ENCODE measurements at regions not wholly inside any gene's neighbourhood (a gene's known extent, or its start where the extent isn't known, plus 50 kb on each side); places are given as distances from the start of the nearest gene placed in this dataset.
"Not testable (repeated sequence)": the region's sequence is repeated elsewhere in the genome, so short reads cannot be mapped to it uniquely, and the experiment has no call there.

DNA sequence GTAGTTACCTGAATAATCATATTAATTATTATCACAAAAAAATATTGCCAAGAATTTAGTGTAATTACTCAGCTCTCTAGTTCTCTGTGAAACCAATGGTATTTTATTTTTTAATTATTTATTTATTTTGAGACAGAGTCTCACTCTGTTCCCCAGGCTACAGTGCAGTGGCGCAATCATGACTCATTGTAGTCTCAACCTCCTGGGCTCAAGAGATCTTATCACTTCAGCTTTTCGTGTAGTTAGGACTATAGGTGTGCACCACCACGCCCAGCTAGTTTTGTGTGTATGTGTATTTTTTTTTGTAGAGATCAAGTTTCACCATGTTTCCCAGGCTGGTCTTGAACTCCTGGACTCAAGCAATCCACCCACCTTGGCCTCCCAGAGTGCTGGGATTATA lies 440.4 kb upstream of the CDH20 start:
- no peak for DNase-seq (ENCODE audit: low spot score)

DNA sequence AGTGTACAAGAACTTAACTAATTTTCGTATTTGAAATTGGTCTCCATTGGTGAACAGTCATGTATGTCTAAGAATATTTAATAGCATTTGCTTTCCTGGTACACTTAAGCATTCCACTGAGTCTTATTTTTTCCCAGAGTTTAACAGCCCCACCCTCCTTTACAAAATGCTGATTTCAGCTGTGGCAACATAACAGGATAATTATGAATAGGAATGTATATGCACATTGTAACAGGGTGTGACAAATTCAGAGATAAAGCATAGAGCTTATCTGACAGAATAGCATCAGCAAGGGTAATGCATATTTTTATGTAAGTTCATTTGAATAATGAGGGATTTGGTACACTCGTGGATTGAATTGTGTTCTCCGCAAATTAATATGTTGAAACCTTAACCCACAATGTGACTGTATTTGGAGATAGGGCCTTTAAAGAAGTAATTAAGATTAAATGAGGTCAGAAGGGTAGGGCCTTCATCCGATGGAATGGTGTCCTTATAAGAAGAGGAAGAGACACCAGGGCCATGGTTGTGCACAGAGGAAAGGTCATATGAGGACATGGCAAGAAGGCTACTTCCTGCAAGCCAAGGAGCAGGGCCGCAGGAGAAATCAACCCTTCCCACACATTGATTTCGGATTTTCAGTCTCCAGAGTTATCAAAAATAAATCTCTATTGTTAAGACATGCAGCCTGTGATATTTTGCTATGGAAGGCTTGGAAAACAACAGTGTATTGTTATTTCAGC lies 439.7 kb upstream of the CDH20 start:
- no peak for DNase-seq (ENCODE audit: low spot score)

DNA sequence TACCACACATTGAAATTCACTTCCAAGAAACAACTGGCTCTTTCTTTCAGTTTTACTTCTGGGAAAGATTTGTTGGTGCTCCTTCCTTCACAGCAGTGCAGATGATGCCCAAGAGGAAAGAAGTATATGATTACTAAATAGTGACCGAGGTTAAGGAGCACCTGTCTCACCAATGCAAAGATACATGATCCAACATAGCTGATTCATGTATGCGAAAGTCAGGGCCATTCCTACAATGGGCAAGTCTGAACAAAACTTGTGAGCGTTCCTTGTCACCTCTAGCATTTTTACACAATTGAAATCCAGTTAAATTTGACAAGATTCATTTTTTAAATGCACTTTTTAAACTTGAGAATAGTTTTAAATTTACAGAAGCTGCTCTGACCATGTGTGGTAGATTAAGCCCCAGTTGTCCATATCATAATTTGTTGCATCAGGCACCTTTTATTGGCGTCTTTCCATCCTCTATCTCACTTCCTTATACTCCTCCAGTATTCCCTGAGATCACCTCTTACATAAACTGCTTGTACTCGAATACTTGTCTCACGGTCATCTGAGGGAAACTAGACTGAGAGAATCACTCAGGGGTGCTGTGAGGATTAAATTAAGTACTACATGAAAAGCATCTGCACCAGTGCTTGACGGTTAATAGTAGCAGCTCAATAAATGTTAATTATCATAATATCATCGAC lies 438.8 kb upstream of the CDH20 start:
- no peak for DNase-seq (ENCODE audit: low spot score)

DNA sequence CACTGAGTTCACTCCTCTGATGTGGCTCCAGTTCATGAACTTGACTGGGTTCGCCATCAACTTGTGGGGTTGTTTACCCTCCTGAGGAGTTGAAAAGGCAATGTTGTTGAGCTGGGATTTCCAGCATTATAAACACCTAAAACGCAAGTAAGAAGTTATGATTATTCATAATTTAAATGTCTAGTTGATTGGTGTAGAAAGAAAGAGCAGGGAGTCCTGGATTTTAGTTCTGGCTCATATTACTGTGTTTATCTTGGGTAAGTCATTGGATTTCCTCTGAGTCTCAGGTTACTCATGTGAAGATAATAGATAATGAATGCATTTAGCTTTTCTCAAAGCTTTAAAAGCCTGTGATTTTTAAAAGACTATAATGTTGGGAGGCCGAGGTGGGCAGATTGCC lies 438.0 kb upstream of the CDH20 start:
- no peak for DNase-seq (ENCODE audit: low spot score)

DNA sequence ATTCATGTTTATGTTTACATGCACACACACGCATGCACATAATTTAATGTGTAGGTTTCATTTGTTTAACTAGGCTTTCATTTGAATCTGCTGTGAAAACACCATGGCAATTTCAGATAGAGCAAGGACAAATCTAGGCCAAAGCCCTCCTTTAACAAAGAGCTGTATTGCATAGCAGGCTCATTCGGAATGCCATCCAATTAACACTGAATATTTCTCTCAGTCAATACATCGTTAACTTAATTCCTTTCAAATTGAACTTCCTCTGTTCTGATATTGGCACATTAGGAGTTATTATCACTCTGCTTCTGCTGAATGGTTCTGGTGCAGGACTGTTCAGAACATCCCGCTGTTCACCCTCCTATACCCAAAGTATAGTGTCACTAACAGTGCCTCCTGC lies 435.1 kb upstream of the CDH20 start:
- no peak for DNase-seq (ENCODE audit: low spot score)

DNA sequence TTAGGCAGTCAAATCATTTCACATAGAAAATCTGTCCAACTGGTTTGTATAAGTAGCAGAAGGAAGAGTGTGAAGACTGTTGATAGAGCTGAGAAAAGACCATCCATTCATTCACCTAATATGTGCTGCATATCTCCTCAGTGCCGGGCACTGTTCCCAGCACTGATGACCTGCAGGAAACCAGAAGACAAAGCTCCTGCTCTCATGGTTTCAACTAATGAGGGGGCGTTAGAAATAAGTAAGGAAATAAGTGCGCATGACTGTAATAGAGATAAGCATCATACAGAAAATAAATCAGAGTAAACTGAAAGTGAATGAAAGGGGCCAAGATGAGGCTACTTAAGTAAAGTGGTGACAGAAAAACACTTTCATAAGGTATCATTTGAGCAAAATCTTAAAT lies 427.5 kb upstream of the CDH20 start:
- DNase-seq (ENCODE audit: low spot score), result no peak

- DNase-seq (ENCODE audit: low spot score), result no peak
Measured at GRCh38 chr18:60910534-60910933, 422.7 kb upstream of the CDH20 start.

DNA sequence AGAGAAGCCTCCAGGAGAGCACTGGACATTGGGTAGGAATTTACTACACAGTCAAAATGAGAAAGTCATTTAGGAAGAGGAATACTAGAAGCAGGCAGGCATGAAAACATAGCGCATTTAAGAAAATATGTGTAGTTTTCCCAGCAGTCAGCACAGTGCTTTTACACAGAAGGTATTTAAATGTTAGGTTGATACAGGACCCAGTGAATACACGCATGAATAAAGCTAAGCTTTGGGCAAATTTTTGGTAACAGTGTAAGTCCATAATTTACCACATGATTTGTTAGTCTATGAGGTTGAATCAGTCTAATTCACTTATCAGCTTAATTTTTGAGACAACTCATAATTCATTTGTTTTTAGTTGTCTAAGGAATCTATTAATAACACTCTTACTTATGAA lies 421.7 kb upstream of the CDH20 start:
- no peak for DNase-seq (ENCODE audit: low spot score)

DNA sequence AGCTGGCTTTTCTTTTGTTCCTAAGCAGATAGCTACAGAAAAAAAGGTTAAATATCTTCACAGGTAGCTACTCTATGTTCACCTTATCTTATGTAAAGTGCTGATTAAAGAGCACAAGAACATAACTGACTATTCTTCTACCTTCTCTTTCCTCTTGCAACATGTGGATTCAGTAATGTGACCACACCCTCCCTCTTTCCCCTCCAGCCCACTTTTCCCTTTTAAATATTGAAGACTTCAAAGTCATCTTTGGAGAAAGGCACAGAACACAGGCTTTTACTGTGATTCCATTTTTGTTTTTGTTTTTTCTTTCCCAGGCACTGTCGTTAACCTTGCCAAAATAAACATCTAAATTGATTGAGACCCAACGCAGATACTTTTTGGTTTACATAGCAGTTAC lies 418.1 kb upstream of the CDH20 start:
- DNase-seq (ENCODE audit: low spot score), result no peak

DNA sequence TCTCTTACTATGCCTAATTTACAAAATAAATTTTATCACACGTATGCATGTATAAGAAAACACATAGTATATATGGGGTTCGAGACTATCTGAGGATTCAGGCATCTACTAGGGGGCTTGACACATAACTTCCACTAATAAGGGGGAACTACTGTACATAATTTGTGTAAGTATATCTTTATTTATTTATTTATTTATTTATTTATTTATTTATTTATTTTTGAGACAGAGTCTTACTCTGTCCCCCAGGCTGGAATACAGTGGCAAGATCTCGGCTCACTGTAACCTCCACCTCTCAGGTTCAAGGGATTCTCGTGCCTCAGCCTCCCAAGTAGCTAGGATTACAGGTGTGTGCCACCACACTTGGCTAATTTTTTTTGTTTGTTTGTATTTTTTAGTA lies 414.4 kb upstream of the CDH20 start:
- DNase-seq (ENCODE audit: low spot score), result not testable (repeated sequence)

DNA sequence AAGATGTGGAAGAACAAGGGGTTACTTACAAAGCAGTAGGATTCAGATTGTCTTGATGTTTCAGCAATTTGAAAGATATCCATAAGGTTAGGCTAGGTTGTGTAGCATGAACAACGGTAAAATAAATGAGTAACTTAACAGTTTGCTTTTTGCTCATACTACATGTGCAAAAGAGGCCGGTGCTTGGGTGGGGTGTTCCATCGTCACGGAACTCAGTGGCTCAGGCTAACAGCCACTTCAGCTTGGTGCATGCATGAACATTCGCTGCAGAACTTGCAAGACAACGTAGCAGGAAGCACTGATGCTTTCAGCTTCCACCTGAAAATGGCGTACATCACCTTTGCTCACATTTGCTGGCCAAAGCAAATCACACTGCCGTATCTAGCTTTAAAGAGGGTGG lies 407.3 kb upstream of the CDH20 start:
- no peak for DNase-seq (ENCODE audit: low spot score)

DNA sequence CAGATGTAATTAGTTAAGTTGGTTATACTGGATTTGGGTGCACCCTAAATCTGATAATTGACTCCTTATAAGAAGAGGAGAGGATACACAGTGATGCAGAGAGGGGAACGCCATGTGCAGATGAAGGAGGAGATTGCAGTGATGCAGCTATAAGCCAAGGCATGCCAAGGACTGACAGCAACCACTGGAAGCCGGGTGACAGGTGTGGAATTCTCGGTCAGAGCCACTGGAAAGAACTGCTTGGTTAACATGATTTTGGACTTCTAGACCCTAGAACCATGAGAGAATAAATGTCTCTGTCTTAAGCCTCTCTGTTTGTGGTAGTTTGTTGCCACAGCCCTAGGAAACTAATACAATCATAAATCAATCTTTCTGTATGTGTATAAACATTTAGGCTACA lies 403.3 kb upstream of the CDH20 start:
- no peak for DNase-seq (ENCODE audit: low spot score)

DNA sequence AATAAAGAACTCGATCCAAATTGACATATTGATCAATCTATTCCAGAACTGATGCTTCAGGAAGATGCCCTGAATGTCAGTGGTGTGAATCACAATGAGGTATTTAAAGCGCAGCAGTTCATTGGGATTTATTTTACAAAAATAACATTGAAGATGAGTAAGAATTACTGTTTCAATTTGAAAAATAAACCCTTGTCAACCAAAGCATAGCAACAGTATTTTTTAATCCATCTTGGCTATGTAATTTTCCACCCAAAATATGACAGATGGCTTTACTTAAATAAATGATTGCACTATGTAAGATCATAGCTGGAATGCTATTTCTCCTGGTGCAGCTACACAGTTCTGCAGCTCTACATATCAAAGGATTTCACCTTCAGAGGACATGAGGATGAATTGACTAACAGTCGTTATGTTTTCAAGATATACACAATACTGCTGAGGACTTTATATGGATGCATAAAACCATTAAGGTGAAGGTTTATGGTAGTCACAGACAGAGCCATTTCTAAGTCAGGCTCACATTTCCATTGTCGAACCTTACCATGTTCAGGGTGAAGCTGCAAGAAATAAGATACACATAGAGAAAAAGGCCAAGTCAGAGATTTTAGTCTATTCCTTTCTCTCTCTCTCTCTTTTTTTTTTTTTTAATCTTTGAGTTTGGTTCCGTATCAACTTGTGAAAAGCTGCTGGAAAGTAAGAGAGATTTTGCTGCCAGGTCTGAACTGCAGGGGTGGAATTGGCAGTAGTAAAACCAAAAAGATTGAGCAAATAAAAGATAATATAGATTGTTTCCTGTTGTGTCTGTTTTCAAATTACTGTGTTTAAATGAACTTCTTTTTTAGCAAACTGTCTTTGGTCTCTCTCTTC lies 398.0 kb upstream of the CDH20 start:
- no peak for DNase-seq (ENCODE audit: low spot score)

DNA sequence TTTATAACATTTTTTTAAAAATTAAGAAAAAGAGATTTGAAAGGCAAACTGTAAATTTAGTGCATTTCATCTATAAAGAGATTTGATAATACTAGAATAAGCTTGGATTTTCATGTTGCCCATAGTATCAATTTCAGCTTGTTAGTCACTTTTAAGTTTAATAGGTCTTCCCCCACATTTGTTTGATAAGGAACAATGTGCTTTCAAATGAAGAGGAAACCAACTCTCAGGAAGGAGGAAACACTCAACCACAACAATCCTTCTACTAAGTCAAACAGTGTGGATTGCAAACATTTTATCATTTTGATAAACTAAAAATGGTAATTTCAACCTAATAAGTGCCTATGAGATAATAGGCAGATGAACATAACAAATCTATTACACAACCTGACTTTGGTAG lies 397.1 kb upstream of the CDH20 start:
- DNase-seq (ENCODE audit: low spot score), result no peak

GRCh38 chr18:60943297-60943696 lies 389.9 kb upstream of the CDH20 start:
- DNase-seq (ENCODE audit: low spot score), result no peak

GRCh38 chr18:60950634-60951033 lies 382.6 kb upstream of the CDH20 start:
- DNase-seq (ENCODE audit: low spot score), result no peak

- DNase-seq (ENCODE audit: low spot score), result no peak
Measured at GRCh38 chr18:60951091-60951490, 382.1 kb upstream of the CDH20 start.

- DNase-seq (ENCODE audit: low spot score), result no peak
Measured at GRCh38 chr18:60962625-60963024, 370.6 kb upstream of the CDH20 start.

DNA sequence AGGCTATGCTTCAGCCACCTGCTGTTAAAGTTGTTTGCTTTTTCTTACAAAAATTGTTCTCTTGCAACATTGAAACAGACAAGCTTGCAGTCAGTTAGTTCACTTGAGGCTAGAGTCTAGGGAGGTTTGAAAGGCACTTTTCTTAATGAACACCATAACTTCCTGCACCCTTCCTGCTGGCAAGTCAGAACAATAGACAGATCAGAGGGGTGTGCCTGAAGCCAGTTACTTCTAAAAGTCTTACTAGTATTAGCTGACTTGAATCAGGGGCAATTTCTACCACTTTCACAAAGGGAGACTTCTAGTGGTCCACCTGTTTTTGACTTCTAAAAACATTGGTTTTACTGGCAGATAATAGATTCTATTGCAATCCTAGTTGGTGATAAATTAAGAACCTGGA lies 367.4 kb upstream of the CDH20 start:
- DNase-seq (ENCODE audit: low spot score), result no peak

- no peak for DNase-seq (ENCODE audit: low spot score)
Measured at GRCh38 chr18:60966876-60967275, 366.4 kb upstream of the CDH20 start.

- no peak for DNase-seq (ENCODE audit: low spot score)
Measured at GRCh38 chr18:60975420-60975819, 357.8 kb upstream of the CDH20 start.

GRCh38 chr18:60976976-60977375 lies 356.3 kb upstream of the CDH20 start:
- DNase-seq (ENCODE audit: low spot score), result no peak

- no peak for DNase-seq (ENCODE audit: low spot score)
Measured at GRCh38 chr18:60978338-60978737, 354.9 kb upstream of the CDH20 start.
